T47D (cell line): ENCODE measurements at regions not wholly inside any gene's neighbourhood (a gene's known extent, or its start where the extent isn't known, plus 50 kb on each side); places are given as distances from the start of the nearest gene placed in this dataset.
"Not testable (repeated sequence)": the region's sequence is repeated elsewhere in the genome, so short reads cannot be mapped to it uniquely, and the experiment has no call there.

Experiments used
- DNase-seq, 2 experiments: peaks; one replicate each; pipeline versions ENCODE4 v3.0.0 to v3.0.0-alpha.2; 2011 to 2012; ENCODE audit warnings: low read depth in 1 of 2, low spot score in 1 of 2
- JUND ChIP-seq: IDR thresholded peaks from 2 replicates; pipeline ENCODE4 v1.6.1; 2012; ENCODE audit warnings: low read depth
- in situ Hi-C: cut with HindIII; loops from 2 replicates; pipeline ENCODE4 v1.10.0; 2016; ENCODE audit warnings: low sequenced_read_pairs, low pct_unique_long_range_greater_than_20kb

DNA sequence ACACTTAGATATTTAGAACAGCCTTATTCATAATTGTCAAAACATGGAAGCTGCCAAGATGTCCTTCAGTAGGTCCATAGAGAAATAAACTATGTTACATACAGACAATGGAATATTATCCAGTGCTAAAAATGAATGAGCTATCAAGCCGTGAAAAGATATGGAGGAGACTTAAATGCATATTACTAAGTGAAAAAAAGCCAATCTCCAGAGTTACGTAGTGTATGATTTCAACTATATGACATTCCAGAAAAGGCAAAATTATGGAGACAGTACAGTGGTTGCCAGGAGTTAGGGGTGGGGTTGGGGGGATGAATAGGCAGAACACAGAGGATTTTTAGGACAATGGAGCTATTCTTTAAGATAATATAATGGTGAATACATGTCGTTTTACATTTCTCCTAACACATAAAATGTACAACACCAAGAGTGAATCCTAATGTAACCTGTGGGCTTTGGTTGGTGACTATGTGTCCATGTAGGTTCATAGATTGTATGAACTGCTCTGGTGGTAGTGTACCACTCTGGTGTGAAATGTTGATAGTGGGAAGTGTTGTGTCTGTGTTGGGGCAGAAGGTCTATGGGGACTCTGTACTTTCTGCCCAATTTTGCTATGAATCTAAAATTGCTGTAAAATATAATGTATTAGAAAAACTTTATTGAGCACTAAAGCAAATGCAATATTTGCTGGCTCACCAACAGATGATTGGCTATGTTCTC lies 122.6 kb downstream of the USP22 start:
- TF ChIP-seq JUND, result no peak
- in situ Hi-C loops, result no loop called here
- DNase-seq, result no peak

DNA sequence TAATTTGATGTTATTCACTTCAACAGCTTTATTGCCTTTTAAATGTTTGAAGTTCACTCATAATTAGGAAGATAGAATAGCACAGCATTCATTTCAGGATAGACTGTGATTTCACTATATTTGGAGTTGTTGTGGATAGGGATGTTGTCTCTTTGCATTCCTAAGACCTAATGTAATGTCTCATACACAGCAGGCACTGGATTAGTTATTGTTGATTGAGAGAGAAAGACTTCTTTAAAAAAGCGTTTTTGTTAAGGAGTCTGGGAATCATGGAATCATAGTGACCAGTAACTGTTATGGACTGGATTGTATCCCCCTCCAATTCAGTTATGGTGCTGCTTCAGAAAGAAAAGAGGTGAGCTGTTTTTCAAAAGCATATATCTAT lies 122.0 kb downstream of the USP22 start:
- no peak for TF ChIP-seq JUND
- in situ Hi-C loops, result no loop called here
- no peak for DNase-seq

DNA sequence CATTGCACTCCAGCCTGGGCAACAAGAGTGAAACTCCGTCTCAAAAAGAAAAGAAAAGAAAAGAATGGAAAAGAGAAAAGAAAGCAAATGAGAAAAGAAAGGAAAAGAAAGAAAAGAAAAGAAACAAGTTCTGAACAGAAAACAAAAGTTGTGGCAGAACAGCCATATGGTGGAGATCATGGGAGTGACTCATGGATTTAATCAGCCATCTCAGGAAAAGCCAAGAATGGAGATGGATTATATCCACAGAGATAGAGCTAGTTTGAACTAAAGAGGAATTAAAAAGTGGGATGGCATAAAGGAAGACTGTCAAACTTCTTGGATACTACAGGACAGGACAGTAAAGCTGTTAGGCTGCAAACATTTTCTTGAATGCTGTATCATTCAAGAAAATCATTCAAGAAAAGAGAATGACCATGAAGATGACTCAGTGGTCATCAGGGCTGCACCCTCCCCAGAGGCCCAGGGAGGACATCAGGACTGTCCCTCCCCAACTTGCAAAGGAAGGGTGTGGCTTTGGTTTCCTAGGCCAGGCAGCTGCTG lies 120.6 kb downstream of the USP22 start:
- no peak for DNase-seq
- no peak for TF ChIP-seq JUND
- in situ Hi-C loops, result no loop called here

DNA sequence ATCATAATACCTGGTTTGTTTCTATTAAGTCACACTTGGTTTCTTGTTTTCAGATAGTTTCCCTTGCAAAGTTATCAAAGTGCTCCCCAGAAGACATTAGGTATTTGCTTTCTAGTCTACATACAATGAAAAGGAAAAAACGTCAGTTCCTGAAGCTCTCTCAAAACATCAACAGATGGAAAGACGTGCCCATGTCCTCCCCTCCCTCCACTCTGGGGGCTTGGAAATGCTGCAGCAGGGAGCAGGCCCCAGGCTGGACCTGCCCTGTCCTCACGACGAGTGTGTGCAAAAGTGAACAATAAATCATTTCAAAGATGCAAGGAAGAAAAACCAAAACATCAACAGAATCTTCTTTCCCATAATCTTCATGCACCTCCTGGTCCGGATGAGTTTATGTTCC lies 118.5 kb downstream of the USP22 start:
- no peak for DNase-seq
- in situ Hi-C loops, result no loop called here
- no peak for TF ChIP-seq JUND

DNA sequence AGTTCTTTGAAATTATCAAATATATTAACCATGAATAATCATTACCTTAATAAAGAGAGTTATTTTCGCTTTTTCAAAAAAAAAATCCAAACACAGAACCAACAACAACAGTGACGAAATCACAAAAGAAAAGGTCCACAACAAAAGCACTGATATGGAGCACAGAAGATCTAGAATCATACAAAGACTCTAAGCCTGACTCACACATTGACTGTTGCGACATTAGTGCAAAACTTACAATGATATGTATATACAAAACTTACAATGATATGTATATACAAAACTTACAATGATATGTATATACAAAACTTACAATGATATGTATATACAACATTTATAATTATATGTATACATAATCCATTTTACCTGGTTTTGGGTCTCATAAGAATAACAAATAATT lies 117.7 kb downstream of the USP22 start:
- DNase-seq, result no peak
- in situ Hi-C loops, result no loop called here
- no peak for TF ChIP-seq JUND

DNA sequence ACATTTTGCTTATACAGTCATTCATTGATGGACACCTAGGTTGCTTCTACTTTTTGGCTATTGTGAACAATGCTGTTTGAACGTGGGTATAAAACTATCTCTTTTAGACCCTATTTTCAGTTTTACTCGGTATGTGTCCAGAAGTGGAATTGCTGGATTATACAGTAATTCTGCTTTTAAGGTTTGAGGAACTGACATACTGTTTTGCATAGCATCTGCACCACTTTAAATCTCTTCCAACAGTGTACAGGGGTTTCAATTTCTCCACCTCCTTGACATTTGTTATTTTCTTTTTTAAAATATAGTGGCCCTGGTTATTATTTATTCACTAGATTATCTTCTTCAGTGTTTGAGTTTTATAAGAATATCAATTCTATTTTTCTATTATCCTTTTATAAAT lies 116.9 kb downstream of the USP22 start:
- in situ Hi-C loops, result no loop called here
- no peak for TF ChIP-seq JUND
- no peak for DNase-seq

DNA sequence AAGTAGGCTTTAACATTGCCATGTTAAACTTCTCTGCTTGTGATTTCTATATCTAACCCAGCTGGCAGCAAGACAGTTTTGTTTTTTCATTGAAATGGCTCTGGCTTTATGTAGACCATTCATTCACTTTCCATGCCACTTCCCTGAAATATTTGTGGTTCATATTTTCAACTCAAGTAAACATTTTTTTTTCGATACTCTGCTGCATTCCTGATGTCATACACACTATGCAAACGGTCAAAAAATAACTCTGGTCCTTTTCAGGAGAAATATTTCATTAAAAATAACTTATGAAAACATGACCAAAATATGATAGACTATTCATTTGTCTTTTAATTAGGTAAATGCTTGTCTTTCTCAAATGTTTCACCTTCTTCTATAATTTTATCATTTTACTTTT lies 116.3 kb downstream of the USP22 start:
- no peak for DNase-seq
- TF ChIP-seq JUND, result no peak
- in situ Hi-C loops, result no loop called here

DNA sequence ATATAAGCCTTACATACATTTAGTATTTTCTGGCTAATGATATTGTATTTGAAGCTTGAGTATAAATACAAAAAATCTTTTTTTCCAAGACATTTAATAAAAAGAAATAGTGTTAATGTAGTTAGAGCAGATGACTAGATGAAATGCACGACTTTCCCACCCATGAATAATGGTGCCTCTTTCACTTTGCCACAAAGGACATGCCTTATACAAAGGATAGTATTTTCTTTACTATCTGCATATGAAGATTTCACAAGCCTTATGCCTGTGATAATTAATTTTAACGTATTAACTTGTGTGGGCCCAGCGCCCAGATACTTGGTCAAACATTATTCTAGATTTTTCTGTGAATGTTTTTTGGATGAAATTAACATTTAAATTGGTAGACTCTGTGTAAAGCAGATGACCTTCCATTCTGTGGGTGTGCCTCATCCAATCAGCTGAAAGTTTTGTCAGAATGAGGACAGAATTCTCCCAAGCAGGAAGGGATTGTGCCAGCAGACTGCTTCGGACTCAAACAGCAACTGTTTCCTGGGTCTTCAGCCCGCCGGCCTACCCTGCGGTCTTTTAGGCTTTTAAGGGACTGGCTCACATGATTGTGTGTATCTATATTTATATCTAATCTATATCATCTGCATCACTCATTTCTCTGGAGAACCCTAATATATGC lies 115.4 kb downstream of the USP22 start:
- no peak for TF ChIP-seq JUND
- DNase-seq, result no peak
- in situ Hi-C loops, result no loop called here

DNA sequence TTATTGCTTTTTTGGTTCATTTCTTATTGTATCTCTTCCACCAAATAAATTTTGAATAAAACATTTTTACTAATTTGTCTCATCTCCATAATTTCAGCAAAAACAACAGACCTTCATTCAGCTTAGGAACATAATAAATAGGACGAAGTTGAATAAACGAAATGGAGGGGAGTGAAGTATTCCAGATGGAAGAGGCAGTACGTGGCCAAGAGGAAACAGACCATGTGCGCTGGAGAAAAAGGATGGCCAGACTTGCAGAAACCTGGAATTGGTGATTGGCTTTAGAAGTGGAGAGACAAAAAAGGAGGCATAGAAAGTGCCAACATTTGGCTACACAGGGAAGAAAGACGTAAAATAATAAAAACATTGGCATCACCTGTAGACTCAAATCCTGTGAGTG lies 113.5 kb downstream of the USP22 start:
- no peak for DNase-seq
- no peak for TF ChIP-seq JUND
- in situ Hi-C loops, result no loop called here

DNA sequence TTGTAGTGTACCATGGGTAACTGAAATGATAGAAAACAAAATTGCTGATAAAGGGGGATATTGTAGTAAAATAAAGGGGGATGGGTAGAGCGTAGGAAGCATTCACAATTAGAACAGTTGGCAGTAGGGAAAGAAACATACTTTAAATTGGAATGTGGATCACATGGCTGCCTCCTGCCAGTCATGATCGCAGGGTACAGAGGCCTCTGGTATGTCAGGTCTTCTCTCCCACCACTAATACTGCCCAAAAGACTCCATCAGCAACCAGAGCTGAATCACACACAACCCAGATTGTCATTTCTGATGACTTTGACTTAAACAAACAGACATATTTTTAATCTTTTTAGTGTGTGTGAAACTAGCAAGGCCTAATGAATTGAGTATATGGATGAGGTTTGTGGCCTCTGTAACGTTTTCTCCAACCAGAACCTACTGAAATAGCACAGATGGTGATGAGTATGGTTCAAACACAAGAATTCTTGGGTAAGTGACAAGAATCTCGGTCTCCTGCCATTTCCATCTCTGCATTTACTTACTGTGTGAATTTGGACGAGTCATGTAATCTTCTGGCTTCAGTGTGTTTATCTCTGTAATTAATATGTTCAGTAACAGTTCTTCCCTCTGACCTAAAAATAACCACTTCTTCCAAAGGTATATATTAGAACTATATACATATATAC lies 112.6 kb downstream of the USP22 start:
- DNase-seq, result no peak
- no peak for TF ChIP-seq JUND

DNA sequence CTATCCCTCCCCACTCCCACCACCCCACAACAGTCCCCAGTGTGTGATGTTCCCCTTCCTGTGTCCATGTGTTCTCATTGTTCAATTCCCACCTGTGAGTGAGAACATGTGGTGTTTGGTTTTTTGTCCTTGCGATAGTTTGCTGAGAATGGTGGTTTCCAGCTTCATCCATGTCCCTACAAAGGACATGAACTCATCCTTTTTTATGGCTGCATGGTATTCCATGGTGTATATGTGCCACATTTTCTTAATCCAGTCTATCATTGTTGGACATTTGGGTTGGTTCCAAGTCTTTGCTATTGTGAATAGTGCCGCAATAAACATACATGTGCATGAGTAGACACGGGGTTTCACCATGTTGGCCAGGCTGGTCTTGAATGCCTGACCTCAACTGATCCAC lies 109.8 kb downstream of the USP22 start:
- in situ Hi-C loops, DNase-seq: not testable (repeated sequence)

More for the DNA sequence above, 112.6 kb downstream of the USP22 start:
- in situ Hi-C loops, result no loop called here

DNA sequence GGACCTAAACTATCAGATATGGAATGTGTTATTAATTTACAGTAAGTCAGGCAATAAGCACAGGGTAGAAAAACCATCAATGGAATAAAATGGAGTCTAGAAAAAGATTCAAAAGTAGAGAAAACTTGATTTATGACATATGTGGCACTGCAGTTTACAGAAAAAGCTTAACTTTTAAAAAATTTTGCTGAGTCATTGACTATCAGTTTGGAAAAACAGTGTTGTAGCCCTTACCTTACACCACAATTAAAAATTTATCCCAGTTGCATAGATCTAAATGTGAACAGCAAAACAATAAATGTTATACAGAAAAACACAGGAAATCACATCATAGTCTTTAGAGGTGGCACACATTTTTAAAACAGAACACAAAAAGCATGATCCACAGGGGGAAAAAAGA lies 108.5 kb downstream of the USP22 start:
- TF ChIP-seq JUND, result no peak
- in situ Hi-C loops, result no loop called here
- no peak for DNase-seq

DNA sequence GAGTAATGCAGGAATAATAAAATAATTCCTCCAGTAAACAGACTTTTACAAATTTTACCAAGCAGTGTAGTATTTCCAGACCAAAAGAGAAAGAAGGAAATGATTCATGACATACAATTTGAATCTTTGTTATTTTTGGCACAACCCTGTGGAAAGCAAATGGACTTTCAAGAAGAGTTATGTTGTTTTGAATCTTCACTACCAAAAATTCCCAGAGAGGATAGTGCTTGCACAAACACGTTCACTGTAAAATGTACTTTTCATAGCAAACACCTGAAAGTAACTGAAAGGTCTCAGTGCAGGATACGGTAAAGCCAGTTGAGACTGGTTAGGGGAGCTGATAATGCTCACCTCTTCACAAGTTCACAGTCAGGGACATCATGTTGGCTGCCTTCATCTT lies 107.1 kb downstream of the USP22 start:
- TF ChIP-seq JUND, result no peak
- in situ Hi-C loops, result no loop called here
- DNase-seq, result no peak

DNA sequence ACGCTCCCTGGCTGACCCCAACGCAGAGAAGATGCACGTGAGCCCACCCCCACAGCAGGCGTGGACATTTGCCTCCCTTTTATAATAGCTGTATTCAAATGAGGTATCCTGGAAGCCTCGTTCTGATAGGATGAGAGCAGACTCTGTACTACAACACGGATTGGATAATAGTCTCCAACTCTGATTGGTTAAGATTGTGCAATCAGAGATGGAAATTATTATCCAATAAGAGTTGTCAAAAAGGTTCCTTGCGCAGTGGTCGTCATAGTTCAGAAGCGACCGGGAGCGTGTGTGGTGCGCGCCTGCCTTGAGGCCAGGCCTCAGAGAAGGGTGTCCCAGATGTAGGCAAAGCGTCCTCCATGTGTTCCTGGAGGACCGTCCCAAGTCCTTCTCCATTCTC lies 104.6 kb downstream of the USP22 start:
- no peak for TF ChIP-seq JUND
- no peak for DNase-seq
- in situ Hi-C loops, result no loop called here
